Upper lobe of left lung (tissue), 6 donors: ENCODE measurements at regions not wholly inside any gene's neighbourhood (a gene's known extent, or its start where the extent isn't known, plus 50 kb on each side); places are given as distances from the start of the nearest gene placed in this dataset.

Experiments used
- ATAC-seq, 2 donors: fragments of 200-7000 bp; cut with Tn5 transposase; one replicate each; pipeline ENCODE4 v1.9.1; 2022; ENCODE audit warnings: mild to moderate bottlenecking in 2 of 2, moderate library complexity in 2 of 2; ENCODE audit not compliant: low FRiP score in 2 of 2
- DNase-seq, 2 donors: peaks; one replicate each; pipeline ENCODE4 v3.0.0-alpha.2; 2019 to 2020
- H3K27ac ChIP-seq, 4 donors: fragments of 200-600 bp; sonication (generic); one replicate each; pipeline ENCODE4 v1.5.1; 2016 to 2019
- H3K27me3 ChIP-seq, 4 donors: fragments of 200-600 bp; sonication (generic); one replicate each; pipeline ENCODE4 v1.5.1; 2017 to 2019
- H3K36me3 ChIP-seq, 4 donors: fragments of 200-600 bp; sonication (generic); one replicate each; pipeline ENCODE4 v1.5.1; 2016 to 2019
- H3K4me1 ChIP-seq, 4 donors: fragments of 200-600 bp; sonication (generic); one replicate each; pipeline ENCODE4 v1.5.1; 2018 to 2019
- H3K4me3 ChIP-seq, 4 donors: fragments of 200-600 bp; sonication (generic); one replicate each; pipeline ENCODE4 v1.5.1; 2017 to 2019; ENCODE audit warnings: mild to moderate bottlenecking in 2 of 4, moderate library complexity in 1 of 4
- H3K9me3 ChIP-seq, 4 donors: fragments of 200-600 bp; sonication (generic); one replicate each; pipeline ENCODE4 v1.5.1; 2018 to 2019
- EP300 ChIP-seq, 4 donors: sonication (generic); formaldehyde crosslinking; IDR thresholded peaks; one replicate each; pipeline ENCODE4 v1.5.1; 2017; ENCODE audit warnings: antibody characterized with exemption in 4 of 4, control low read depth in 2 of 4
- POLR2A ChIP-seq, 4 donors: fragments of 450-650 bp; IDR thresholded peaks; one replicate each; pipeline ENCODE4 v1.5.1; 2016 to 2017; ENCODE audit warnings: antibody characterized with exemption in 4 of 4, mild to moderate bottlenecking in 2 of 4
- POLR2AphosphoS5 ChIP-seq, 2 donors: sonication (generic); formaldehyde crosslinking; IDR thresholded peaks; one replicate each; pipeline ENCODE4 v1.5.1; 2017; ENCODE audit warnings: antibody characterized with exemption in 2 of 2
- WGBS, 2 donors: methylation state at CpG; one replicate each; pipeline ENCODE4 v1.1.5; 2017 to 2018; 5-methylcytosine and 5-hydroxymethylcytosine counted together
- TF ChIP-seq, protein P1 (sequence below), 6 experiments: fragments of 450-650 bp in 4 of 6; fragments of 200-600 bp in 2 of 6; sonication (generic) in 2 of 6; IDR thresholded peaks; one replicate each; pipeline ENCODE4 v1.5.1; 2016 to 2019; ENCODE audit warnings: antibody characterized with exemption in 6 of 6
- donor health status: DM: no; HTN: no; CAD: no; lungs with moderate emphysema.
- donor health status: DM: no; HTN: yes; CAD: no; lungs with severe emphysema.

GRCh38 chrX:80098038-80098437 lies 83.5 kb downstream of the TBX22 start:
- Histone ChIP-seq H3K27ac (no peak overlapping the region), H3K36me3 (no peaks in the 10 kb centered on the region), H3K9me3 (no peaks in the 10 kb centered on the region), H3K4me3 (no peak overlapping the region), H3K4me1 (no peaks in the 10 kb centered on the region), H3K27me3 (no peaks in the 10 kb centered on the region)
- DNase-seq = no peak
- WGBS, 2 donors = 93% methylated on average over 2 of the region's 2 CpGs
- ATAC-seq = no peak
- TF ChIP-seq, protein P1, sequence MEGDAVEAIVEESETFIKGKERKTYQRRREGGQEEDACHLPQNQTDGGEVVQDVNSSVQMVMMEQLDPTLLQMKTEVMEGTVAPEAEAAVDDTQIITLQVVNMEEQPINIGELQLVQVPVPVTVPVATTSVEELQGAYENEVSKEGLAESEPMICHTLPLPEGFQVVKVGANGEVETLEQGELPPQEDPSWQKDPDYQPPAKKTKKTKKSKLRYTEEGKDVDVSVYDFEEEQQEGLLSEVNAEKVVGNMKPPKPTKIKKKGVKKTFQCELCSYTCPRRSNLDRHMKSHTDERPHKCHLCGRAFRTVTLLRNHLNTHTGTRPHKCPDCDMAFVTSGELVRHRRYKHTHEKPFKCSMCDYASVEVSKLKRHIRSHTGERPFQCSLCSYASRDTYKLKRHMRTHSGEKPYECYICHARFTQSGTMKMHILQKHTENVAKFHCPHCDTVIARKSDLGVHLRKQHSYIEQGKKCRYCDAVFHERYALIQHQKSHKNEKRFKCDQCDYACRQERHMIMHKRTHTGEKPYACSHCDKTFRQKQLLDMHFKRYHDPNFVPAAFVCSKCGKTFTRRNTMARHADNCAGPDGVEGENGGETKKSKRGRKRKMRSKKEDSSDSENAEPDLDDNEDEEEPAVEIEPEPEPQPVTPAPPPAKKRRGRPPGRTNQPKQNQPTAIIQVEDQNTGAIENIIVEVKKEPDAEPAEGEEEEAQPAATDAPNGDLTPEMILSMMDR (IDR thresholded peaks at IDR 0.05) = no peak
- TF ChIP-seq POLR2A (IDR thresholded peaks at IDR 0.05) (no peak), POLR2AphosphoS5 (IDR thresholded peaks at IDR 0.05) (no peak), EP300 (IDR thresholded peaks at IDR 0.05) (no peak)

DNA sequence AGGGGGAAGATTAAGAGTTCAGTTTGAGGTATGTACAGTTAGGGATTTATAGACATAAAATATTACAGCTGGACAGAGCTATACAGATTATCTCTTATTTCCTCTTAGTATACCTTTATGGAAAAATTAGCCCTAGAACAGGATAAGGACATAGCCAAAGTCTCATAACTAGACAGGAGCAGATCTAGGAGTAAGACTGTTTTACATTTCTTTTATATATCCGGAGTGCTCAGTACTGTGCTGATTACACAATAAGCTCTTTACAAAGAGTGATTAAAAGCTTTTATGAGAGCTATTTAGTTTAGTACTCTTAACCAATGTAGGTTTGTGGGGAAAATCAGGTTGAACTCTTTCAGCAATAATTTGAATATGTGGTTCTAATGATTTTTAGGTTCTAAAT lies 105.8 kb downstream of the TBX22 start:
- 50 to 60% methylated on average over 1 of the region's 1 CpG for WGBS, 2 donors
- no peak for ATAC-seq
- TF ChIP-seq POLR2A (IDR thresholded peaks at IDR 0.05) (no peak), EP300 (IDR thresholded peaks at IDR 0.05) (no peak), POLR2AphosphoS5 (IDR thresholded peaks at IDR 0.05) (no peak)
- TF ChIP-seq, protein P1 (IDR thresholded peaks at IDR 0.05) = no peak
- no peak overlapping the region for H3K4me3 ChIP-seq
- peaks cover 0 to 2% (median 0%) of the 10 kb centered on the region in 4 donors for H3K9me3 ChIP-seq
- H3K27me3 ChIP-seq = no peaks in the 10 kb centered on the region
- no peaks in the 10 kb centered on the region for H3K4me1 ChIP-seq
- no peak overlapping the region for H3K27ac ChIP-seq
- no peaks in the 10 kb centered on the region for H3K36me3 ChIP-seq
- no peak for DNase-seq

GRCh38 chrX:80138938-80139337 lies 124.4 kb downstream of the TBX22 start:
- TF ChIP-seq POLR2A (IDR thresholded peaks at IDR 0.05) = no peak
- WGBS, 2 donors = 32 to 69% methylated on average over 1 of the region's 1 CpG

GRCh38 chrX:80139564-80139963 lies 125.0 kb downstream of the TBX22 start:
- ATAC-seq (no peak), DNase-seq (no peak)
- Histone ChIP-seq H3K27ac (no peak overlapping the region), H3K9me3 (no peaks in the 10 kb centered on the region), H3K4me1 (no peaks in the 10 kb centered on the region), H3K4me3 (no peak overlapping the region), H3K36me3 (no peaks in the 10 kb centered on the region), H3K27me3 (no peaks in the 10 kb centered on the region)
- TF ChIP-seq POLR2A (IDR thresholded peaks at IDR 0.05) = no peak
- no peak for TF ChIP-seq EP300 (IDR thresholded peaks at IDR 0.05)
- TF ChIP-seq, protein P1 (IDR thresholded peaks at IDR 0.05) = no peak
- no peak for TF ChIP-seq POLR2AphosphoS5 (IDR thresholded peaks at IDR 0.05)
- 34 to 53% methylated on average over 6 of the region's 6 CpGs for whole genome bisulfite sequencing, 2 donors

More at GRCh38 chrX:80138938-80139337, 124.4 kb downstream of the TBX22 start:
- H3K4me1 ChIP-seq = no peaks in the 10 kb centered on the region
- no peaks in the 10 kb centered on the region for H3K27me3 ChIP-seq
- no peak overlapping the region for H3K27ac ChIP-seq
- H3K4me3 ChIP-seq = no peak overlapping the region
- no peaks in the 10 kb centered on the region for H3K36me3 ChIP-seq
- DNase-seq (no peak), ATAC-seq (no peak)
- H3K9me3 ChIP-seq = no peaks in the 10 kb centered on the region

DNA sequence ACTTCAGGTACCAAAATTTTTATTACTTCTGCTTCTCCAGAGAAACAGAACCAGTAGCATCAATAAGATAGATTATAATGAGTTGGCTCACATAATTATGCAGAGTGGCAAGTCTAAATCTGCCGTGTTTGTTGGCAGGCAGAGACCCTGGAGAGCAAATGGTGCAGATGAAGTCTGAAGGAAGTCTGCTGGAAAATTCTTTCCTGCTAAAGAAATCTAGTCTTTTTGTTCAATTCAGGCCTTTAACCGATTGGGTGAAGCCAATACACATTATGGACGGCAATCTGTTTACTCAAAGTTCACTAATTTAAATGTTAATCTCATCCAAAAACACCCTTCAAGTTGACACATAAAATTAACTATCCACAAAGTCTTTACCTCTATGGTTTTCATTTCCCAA lies 156.0 kb downstream of the TBX22 start:
- WGBS, 2 donors = 61% methylated on average over 3 of the region's 3 CpGs
- TF ChIP-seq, protein P1 (IDR thresholded peaks at IDR 0.05) = no peak
- TF ChIP-seq POLR2A (IDR thresholded peaks at IDR 0.05) (no peak), EP300 (IDR thresholded peaks at IDR 0.05) (no peak), POLR2AphosphoS5 (IDR thresholded peaks at IDR 0.05) (no peak)
- Histone ChIP-seq H3K27me3 (no peaks in the 10 kb centered on the region), H3K36me3 (no peaks in the 10 kb centered on the region), H3K9me3 (peaks cover 0 to 3% (median 0%) of the 10 kb centered on the region in 4 donors), H3K4me1 (no peaks in the 10 kb centered on the region), H3K27ac (no peak overlapping the region), H3K4me3 (no peak overlapping the region)
- DNase-seq (no peak), ATAC-seq (no peak)
